ENCODE measurements at regions not wholly inside any gene's neighbourhood (a gene's known extent, or its start where the extent isn't known, plus 50 kb on each side); places are given as distances from the start of the nearest gene placed in this dataset.

DNA sequence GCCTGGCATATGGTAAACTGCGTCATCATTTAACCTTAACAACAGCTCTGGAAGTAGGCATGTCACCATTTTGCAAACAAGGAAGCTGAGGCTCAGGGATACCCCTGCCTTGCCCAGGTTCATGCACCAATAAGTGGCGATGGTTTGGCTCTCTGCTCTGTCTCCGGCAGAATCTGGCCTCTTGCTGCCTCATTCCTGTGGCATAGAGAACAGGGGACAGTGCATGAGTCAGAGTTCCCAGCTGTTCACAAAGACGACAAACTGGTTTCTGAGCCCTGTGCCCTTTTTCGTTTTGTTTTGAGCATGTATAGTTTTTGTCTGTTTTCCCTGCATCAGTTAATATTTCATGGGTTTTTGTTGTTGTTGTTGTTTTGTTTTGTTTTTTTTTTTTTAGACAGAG lies 236.8 kb downstream of the OPA1 start:
- DNase-seq: no peak

DNA sequence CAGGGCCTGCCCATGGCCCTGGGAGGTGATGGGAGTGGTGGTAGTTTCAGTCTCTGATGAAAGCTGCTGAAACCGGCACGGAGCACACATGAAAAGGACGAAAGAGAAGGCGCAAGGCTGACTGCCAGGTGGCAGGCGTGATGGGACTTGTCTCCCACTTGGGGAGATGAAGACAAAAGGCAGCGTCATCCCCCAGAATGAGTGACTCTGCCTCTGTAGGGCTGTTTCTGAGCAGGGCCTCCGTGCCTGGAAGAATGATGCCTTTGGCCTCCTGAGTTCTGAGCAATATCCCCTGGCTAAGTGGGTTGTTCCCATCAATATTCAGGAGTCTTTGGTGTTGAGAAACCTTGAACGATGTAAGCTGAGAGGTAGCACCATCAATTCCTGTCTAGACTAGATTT lies 237.8 kb downstream of the OPA1 start:
- DNase-seq: no peak

DNA sequence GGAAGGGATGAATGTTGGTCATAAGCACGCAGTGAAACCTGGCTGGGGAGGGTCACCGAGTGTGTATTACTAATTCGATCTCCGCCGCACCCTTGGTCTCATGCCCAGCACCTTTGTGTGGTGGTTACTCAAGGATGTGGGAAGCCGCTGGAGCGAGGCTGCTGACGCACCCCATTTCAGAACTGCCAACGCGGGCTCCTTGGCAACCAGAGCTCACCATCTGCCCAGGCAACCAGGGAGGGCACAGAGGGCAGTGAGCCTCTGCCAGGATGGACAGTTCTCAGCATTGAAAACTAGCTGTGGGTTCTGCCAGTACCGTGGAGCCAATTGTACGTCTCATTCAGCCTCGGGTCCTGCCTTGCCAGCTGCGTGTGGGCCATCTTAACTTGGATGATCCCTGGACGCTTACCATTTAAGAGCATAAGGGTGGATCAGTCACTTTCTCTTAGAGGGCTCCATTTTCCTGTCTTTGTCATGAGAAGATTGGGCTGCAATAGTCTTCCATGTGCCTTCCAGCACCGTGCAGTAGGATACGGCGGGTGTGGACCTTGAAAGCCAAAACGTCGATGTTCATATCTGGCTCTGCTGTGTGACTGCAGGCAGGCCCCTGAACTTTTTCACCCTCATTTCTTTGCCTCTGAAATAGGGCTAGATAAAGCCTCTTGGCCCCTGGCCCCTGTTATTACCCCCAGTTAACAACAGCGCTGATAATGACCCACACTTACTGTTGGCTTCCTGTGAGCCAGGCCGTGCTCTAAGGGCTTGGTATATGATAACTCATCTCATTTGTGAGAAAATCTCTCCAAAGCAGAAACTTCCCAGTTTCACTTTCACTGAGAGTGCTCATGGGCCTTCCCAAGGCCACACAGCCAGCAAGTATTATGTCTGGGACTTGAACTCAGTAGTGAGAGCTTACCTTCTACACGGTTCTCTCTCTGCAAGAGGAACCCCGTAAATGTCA lies 238.8 kb downstream of the OPA1 start:
- no peak for DNase-seq

DNA sequence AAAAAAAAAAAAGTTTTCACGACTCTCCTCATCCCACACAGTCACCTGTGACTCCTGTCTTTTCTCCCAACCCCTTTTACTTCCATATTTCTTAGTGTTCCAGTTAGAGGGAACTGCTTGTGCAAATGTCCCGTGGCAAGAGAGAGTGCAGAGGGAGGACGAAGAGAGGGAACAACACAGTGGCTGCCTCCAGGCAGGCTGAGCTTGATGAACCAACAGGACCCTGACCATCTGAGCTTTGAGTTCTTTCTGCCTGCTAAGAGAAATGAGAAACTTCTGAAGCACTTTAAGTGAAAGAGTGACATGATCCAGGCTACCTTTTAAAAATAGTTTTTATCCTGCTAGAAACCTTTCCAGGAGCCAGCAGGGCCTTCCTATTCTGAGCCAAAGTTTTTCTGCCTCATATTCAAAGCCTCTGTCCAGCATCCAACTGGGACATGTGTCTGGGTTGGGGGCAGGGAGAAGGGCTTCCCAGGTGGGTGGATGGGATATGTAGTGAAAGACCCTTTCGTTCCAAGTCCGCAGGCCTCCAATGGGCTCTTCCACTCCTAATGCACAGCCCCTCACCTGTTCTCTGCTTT lies 239.9 kb downstream of the OPA1 start:
- DNase-seq: no peak

DNA sequence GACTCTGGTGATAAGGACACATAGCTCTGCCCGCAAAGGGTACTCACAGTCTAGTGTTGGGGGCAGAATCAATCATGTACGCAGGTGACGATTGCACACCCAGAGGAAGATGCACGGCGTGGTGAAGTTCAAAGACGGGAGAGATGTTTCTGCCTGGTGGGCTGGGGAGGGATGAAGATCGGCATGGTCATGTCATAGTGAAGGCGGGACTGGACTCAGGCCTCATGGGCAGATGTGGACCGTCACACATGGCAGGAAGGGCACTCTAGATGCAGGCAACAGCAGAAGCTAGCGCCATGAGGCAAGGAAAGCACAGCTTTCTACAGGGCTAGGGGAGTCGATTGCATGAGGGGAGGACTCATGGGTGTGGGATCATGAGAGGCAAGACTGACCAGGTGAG lies 240.6 kb downstream of the OPA1 start:
- no peak for DNase-seq

DNA sequence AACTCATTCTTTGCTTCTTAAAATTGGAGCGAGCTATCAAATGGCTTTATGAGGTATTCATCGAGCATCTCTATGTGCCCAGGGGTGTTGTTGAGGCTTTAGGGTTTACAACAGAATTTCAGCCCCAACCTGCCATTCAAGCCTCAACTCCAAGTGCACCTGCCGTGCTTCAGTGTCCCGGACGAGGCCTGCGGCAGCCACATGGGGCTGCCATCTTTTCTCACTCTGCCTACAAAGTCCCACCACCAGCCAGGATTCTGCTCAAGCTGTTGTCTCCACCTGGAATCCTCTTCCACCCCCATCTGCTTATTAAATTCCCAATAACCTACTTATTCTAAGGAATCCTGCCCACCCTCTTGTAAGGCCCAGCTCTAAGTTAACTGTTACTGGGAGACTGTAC lies 242.4 kb downstream of the OPA1 start:
- no peak for DNase-seq

DNA sequence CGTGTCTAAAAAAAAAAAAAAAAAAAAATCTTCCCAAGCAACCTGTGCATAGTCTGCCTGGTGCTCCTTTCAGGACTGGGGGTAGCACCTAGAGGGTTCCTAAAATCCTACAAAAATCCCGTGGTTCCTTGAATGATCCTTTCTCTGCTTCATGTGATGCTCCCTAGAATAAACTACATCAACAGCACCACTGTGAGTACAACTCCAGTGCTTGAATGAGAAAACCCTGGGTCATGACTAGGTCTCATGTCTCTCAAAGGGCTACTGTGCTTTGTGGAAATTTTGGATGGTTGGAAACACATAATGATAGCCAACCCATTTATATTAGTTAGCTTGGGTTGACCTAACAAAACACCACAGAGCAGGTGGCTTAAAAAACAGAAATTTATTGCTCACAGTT lies 243.5 kb downstream of the OPA1 start:
- DNase-seq: no peak

DNA sequence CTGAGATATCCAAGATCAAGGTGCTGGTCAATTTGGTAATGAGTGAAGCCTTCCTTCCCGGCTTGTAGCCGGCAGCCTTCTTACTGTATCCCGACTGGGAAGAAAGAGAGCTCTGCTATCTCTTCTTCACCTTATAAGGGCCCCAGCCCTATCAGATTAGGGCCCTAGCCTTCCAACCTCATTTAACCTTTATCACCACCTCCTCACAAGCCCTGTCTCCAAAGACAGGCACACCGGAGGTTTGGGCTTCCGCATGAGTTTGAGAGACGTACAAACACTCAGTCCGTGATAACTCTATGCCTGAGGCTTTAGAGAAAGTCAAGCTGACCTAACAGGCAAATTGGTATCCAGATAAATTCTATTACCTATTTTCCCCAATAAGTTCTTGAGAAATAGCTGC lies 243.9 kb downstream of the OPA1 start:
- DNase-seq: no peak

DNA sequence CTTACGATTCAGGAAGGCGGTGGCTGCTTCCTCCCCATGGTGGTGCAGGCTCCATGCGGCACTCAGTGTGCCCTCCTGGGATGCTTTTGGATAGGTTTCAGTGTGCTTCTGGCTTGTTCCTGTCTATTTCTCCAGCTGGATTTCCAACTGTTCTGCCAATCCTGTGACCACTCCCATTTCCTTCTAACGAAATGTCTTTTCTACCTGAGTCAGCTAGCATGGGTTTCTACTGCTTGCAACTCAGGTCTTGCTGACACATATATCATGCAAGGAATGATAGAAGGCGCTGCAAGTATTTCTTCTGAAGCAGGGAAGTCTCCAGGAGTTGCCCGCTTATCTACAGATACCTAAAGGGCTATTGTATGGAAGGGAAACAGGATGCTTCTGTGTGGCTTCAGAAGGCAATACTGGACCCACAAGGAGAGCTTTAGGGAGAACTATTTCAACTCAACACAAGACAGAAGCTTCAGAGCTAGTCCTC lies 244.4 kb downstream of the OPA1 start:
- no peak for DNase-seq

DNA sequence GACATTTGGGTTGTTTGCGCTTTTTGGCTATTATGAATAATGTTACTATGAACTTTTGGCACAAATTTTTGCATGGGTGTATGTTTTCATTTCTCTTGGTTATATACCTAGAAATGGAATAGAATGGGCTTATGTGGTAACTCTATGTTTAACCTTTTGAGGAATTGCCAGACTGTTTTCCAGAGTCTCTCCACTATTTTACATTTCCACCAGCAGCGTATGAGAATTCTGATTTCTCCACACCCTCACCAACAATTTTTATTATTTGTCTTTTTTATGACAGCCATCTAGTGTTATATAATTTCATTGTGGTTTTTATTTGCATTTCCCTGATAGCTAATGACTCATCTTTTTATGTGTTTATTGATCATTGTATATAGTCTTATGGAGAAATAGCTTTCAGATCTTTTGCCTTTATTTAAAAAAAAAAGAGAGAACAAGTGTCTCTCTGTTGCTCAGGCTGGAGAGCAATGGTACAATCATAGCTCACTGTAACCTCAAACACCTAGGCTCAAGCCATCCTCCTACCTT lies 247.2 kb downstream of the OPA1 start:
- no peak for DNase-seq

DNA sequence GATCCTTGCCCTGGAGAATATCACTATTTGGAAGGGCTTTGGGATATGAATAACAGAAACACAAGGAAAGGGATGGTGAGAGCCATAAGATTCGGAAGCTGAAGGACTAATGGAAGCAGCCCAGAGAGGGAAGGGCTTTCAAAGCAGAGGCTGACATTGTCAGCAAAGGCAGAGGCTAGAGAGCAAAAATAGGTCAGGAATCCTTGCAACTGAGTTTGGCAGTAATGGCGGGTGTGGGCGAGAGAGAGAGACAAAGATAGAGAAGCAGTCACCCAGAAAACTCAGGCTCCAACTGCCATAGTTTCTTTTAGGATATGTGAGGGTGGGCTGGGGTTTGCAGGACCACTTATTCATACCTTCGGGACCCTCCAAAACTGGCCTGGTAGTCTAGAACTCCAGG lies 248.6 kb downstream of the OPA1 start:
- DNase-seq: no peak

DNA sequence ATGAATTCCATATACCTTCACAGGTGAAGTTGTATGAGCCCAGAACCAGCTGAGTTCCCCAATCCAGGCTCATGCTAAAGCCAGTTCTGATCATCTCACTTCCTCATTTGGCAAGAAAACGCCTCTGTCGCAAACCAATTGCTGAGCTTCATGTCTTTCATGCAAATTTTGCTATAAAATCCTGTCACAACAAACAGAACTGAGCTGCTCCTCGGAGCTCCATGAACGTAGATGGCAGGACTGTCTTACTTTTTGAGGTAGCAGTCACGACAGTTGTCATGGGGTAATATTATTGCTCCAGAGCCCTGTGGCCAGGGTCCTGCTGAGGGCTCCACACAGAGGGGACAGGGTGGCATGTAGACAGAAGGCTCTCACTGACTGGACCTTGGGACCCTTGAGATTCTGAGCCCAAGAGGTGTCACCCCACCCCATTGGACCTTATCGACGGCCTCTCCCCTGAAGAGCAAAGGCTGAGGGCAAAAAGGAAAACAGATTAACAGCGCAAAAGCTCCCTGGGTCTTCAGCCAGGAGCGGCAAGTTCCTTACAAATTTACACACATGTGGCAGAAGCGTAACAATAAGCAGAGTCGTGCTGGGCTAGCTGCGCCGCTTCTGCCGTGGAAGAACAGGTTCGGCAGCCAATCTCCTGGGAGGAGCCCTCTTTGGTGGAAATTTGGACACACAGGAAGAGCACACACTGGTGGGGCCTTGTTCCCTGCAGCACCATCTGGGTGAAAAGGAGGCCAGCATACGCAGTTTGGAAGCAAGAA lies 249.2 kb downstream of the OPA1 start:
- no peak for DNase-seq

DNA sequence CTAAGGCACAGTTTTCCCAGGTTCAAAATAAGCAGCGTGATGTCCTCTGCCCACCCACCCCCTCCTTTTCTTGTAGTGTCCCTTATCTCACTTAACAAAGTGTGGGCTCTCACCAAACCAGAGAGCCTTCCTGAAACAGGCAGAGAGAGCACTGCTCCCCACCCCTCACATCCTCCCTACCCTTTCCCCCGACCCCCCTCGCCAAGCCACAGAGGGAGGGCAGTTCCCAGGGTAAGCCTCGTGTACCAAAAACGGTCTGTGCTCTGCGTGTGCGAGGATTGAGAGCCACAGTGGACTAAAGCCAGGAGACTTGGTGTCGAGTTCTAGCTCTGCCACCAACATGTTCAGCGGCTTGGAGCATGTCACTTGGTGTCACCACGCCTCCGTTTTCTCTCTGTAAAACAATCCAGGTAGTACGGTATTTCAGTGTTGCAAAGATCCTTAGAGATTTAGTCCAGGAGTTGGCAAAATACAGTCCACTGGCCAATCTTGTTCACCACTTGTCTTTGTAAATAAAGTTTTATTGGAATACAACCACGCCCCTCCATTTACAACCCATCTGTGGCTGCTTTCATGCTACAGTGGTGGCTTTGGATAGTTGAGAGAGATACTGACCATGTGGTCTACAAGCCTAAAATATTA lies 249.9 kb downstream of the OPA1 start:
- DNase-seq: no peak

DNA sequence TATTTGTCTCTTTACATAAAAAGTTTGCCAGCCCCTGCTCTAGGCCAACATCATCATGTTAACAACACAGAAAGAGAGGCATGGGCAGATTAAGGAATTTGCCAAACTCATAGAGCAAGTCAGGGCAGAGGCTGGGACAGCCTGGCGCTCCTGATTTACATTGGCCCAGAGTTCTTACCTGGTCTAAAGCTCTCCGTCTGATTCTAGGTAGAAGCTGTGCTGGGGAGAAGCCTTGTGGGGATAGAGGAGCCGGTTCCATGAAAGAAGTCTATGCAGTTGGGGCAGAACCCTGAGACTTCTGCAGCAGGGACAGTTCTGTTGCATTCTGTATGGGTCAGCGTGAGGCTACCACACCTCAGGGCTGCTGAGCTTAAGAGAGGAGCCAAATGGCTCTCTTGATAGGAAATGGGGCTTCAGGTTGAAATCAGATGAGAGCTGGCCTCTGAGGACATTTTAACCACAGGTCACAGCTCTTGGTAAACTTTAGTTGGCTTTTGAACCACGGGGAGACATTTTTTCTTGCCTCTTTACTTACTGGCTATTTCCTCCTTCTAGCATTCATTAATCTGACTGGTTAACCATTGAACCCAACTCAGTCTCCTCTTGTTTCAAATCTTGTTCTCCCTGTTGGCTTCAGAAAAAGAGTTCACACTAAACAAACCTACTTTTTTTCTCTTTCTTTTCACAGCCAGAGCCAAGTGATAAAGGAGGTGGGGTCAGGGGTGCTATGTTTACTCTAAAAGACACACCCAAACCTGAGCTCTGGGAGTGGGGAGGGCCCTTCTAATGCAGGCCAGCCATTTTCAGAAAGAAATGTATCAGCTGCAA lies 250.7 kb downstream of the OPA1 start:
- no peak for DNase-seq

DNA sequence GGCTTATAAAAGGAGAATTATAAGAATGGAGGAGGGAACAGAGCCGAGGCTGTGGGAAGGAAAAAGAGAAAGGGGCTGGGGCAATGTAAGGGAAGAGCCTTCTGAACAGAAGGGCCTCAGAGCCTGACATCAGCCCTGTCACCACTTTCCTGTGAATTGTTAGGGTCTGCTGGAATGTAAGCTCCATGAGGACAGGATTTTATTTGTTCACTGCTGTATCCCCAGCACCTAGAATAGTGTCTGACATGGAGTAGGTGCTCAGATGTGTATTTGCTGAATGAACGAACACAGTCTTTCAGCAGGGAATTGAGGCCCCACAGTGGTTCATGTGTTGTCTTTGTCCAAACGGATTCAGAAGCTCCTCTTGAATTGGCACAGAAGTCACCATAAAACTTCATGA lies 251.5 kb downstream of the OPA1 start:
- no peak for DNase-seq

DNA sequence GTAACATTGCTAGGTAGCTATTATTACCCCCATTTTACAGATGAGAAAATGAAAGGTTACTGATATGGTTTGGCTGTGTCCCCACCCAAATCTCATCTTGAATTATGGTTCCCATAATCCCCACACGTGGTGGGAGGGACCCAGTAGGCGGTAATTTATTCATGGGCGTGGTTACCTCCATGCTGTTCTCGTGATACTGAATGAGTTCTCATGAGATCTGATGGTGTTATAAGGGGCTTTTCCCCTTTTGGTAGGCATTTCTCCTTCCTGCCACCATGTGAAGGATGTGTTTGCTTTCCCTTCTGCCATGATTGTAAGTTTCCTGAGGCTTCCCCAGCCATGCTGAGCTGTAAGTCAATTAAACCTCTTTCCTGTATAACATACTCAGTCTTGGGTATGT lies 252.1 kb downstream of the OPA1 start:
- no peak for DNase-seq

DNA sequence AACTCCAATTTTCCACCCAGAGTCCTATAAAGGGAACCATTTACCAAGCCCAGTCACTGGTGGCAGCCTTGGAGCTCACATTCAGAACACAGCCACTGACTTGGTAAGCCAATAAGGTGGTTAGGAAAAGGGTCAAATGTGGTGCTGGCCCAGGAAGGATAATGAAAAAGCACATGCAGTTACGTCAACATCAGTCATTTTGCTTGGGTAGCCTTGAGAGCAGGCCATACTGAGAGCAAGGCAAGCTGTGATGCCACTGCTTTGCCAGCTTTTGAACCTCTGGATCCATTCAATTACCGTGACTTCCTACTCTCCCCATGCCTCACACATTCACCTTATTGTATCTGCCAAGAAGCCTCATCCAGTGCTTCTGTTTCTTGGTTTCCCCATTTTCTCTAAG lies 253.6 kb downstream of the OPA1 start:
- no peak for DNase-seq

DNA sequence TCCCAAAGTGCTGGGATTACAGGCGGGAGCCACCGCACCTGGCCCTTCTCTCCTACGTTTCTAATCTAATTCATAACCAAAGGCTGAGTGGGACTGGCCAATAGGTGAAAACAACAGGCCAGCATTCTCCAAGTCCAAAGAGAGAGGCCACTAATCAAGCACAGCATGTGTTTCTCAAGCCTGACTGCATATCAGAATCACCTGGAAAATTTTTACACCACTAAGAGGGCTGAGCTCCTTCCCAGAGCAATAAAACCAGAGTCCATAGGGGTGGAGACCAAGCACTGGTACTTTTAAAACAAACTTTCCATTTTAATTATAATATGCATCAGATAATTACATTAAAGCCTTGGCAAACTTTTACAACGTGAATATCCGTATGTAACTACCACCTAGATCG lies 254.4 kb downstream of the OPA1 start:
- no peak for DNase-seq

DNA sequence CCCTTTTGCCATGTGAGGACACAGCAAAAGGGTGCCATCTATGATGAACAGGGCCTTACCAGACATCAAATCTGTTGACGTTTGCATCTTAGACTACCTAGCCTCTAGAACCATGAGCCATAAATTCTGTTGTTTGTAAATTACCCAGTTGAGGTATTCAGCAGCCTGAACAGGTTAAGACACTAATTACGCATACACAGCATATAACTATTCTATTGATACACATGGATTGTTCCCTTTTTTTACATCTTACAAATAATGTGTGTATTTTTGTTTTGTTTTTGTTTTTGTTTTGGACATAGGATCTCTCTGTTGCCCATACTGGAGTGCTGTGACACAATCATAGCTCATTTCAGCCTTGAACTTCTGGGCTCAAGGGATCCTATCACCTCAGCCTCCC lies 255.5 kb downstream of the OPA1 start:
- no peak for DNase-seq

DNA sequence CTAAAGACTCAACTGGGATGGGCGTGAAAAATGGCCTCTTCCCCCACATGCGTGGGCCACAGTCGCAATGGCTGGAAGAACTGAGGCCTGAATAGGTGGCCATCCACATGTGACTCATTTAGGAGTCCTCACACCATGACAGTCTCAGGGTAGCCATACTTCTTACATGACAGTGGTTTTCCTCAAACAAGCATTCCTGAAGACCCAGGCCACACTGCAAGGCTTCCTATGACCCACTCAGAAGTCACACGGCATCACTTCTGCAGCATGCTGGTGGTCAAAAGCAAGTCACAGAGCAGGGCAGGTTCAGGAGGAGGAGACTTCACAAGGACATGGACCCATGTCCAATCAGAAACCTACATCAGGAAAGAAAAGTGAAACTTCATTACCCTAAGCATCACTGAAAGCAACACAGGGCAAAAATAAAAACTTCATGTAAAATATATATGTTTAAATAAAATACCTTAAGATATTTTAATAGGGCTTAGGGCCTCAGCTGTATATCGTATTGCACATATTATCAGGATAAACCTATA lies 257.1 kb downstream of the OPA1 start:
- no peak for DNase-seq

DNA sequence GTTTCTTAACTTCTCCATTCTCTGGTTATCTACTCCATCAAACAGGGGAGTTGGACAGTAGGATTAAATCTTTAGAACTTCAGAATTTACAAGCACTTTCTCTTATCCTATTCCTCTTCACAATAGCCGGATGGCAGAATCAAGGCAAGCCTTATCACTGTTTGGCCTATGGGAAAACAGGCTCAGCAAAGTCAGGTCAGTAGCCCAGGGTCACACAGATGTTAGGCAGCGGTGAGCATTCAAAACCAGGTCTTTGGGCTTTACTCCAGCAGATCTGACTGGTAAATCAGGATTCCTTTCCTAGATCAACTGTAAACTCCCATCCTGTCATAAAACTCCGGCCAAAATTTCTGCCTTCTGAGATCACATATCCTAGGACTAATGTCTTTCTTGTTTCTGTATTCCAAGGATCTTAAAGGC lies 258.4 kb downstream of the OPA1 start:
- no peak for DNase-seq

Measured in NCI-H524 treated with DMSO at 0.1 percent for 48 hours (cell line).